ENCODE measurements at regions not wholly inside any gene's neighbourhood (a gene's known extent, or its start where the extent isn't known, plus 50 kb on each side); places are given as distances from the start of the nearest gene placed in this dataset.
"Not testable (repeated sequence)": the region's sequence is repeated elsewhere in the genome, so short reads cannot be mapped to it uniquely, and the experiment has no call there.

- TF ChIP-seq CTCF (IDR thresholded peaks at IDR 0.05; ENCODE audit: extremely low read depth in 1 of 2, insufficient read depth in 1 of 2, low read depth in 1 of 2, low read length in 2 of 2); EZH2 (IDR thresholded peaks at IDR 0.05; ENCODE audit: borderline replicate concordance, low read depth, low read length, severe bottlenecking); POLR2A (IDR thresholded peaks at IDR 0.05; ENCODE audit: low read depth, low read length); POLR2AphosphoS5 (IDR thresholded peaks at IDR 0.05; ENCODE audit: insufficient read depth, low read depth, low read length); MYC (IDR thresholded peaks at IDR 0.05; ENCODE audit: low read depth, low read length); MAX (IDR thresholded peaks at IDR 0.05; ENCODE audit: insufficient read depth, insufficient read length): not testable (repeated sequence)
These were observed 74.8 kb downstream of the TRIM43 start for GRCh38 chr2:95666636-95667035.

Data from endothelial cell of umbilical vein (primary cell).